MM.1S (cell line): ENCODE measurements at regions not wholly inside any gene's neighbourhood (a gene's known extent, or its start where the extent isn't known, plus 50 kb on each side); places are given as distances from the start of the nearest gene placed in this dataset.

Experiments
- DNase-seq: peaks from one replicate; pipeline ENCODE4 v3.0.0-alpha.2; 2015
- H2AFZ ChIP-seq: fragments of 300-600 bp; sonication (generic); 2 replicates; pipeline ENCODE4 v1.6.0; 2016; ENCODE audit warnings: antibody characterized with exemption, low read length
- H3F3A ChIP-seq: fragments of 300-600 bp; sonication (generic); 2 replicates; pipeline ENCODE4 v1.6.1; 2016; ENCODE audit warnings: mild to moderate bottlenecking, antibody characterized with exemption, low read length, moderate library complexity, mixed read lengths; ENCODE audit not compliant: insufficient read depth
- H3K27ac ChIP-seq: fragments of 300-600 bp; sonication (generic); 2 replicates; pipeline ENCODE4 v1.5.1; 2016; ENCODE audit warnings: mild to moderate bottlenecking, low read length
- H3K27me3 ChIP-seq: fragments of 300-600 bp; sonication (generic); replicated peaks from 2 replicates; pipeline ENCODE4 v1.6.0; 2016; ENCODE audit warnings: low read length; ENCODE audit not compliant: insufficient read depth
- H3K36me3 ChIP-seq: fragments of 300-600 bp; sonication (generic); replicated peaks from 2 replicates; pipeline ENCODE4 v1.6.1; 2016; ENCODE audit warnings: mild to moderate bottlenecking, low read length, mixed read lengths; ENCODE audit not compliant: insufficient read depth
- H3K4me1 ChIP-seq: fragments of 300-600 bp; sonication (generic); 2 replicates; pipeline ENCODE4 v1.6.1; 2016; ENCODE audit warnings: low read length, mixed read lengths
- H3K4me2 ChIP-seq: fragments of 300-600 bp; sonication (generic); 2 replicates; pipeline ENCODE4 v1.6.0; 2016; ENCODE audit warnings: low read depth, low read length
- H3K4me3 ChIP-seq: fragments of 300-600 bp; sonication (generic); 2 replicates; pipeline ENCODE4 v1.5.1; 2016; ENCODE audit warnings: low read length, mixed read lengths
- H3K79me2 ChIP-seq: fragments of 300-600 bp; sonication (generic); 2 replicates; pipeline ENCODE4 v1.6.1; 2016; ENCODE audit warnings: mixed run types, low read length, mixed read lengths
- H3K9ac ChIP-seq: fragments of 300-600 bp; sonication (generic); 2 replicates; pipeline ENCODE4 v1.6.1; 2016; ENCODE audit warnings: low read length, mixed read lengths
- H3K9me2 ChIP-seq: fragments of 300-600 bp; sonication (generic); replicated peaks from 2 replicates; pipeline ENCODE4 v1.6.1; 2016; ENCODE audit warnings: mild to moderate bottlenecking, low read length, mixed read lengths; ENCODE audit not compliant: insufficient read depth
- H3K9me3 ChIP-seq: fragments of 300-600 bp; sonication (generic); replicated peaks from 2 replicates; pipeline ENCODE4 v1.6.1; 2016; ENCODE audit warnings: mild to moderate bottlenecking, low read length, mixed read lengths; ENCODE audit not compliant: insufficient read depth
- H4K20me1 ChIP-seq: fragments of 300-600 bp; sonication (generic); 2 replicates; pipeline ENCODE4 v1.6.1; 2016; ENCODE audit warnings: mild to moderate bottlenecking, low read length, moderate library complexity, mixed read lengths; ENCODE audit not compliant: insufficient read depth
- CTCF ChIP-seq: fragments of 300-600 bp; sonication (generic); IDR thresholded peaks from 2 replicates; pipeline ENCODE4 v1.5.1; 2016; ENCODE audit warnings: antibody characterized with exemption, low read length, mixed read lengths
- EZH2 ChIP-seq: fragments of 300-600 bp; sonication (generic); optimal IDR thresholded peaks from 2 replicates; pipeline ENCODE3; 2017; ENCODE audit warnings: low read depth, mild to moderate bottlenecking, antibody characterized with exemption, low read length, mixed read lengths
- EZH2phosphoT487 ChIP-seq: fragments of 300-600 bp; sonication (generic); IDR thresholded peaks from 2 replicates; pipeline ENCODE4 v1.6.1; 2018; ENCODE audit warnings: antibody characterized with exemption, low read length

GRCh38 chr10:120987359-120987758 is 136.2 kb downstream of the WDR11 start:
- TF ChIP-seq EZH2phosphoT487 (no peak), EZH2 (no peak), CTCF (no peak)
- Histone ChIP-seq H2AFZ (peak overlapping the region; percentile 59), H3K27ac (peak overlapping the region; percentile 53; the same call in 1 of the 2 replicates), H3K9me3 (no peaks in the 10 kb centered on the region), H3F3A (no peaks in the 10 kb centered on the region), H3K9me2 (no peaks in the 10 kb centered on the region), H3K79me2 (no peaks in the 10 kb centered on the region), H3K36me3 (no peaks in the 10 kb centered on the region), H3K9ac (0 out of 2 replicates have a peak overlapping the region, but pooled peaks have one; percentile 13), H3K27me3 (no peaks in the 10 kb centered on the region), H3K4me3 (peak overlapping the region; percentile 10; the same call in 1 of the 2 replicates), H4K20me1 (no peaks in the 10 kb centered on the region), H3K4me1 (peaks cover 14% of the 10 kb centered on the region), H3K4me2 (peak overlapping the region; percentile 35; the same call in 1 of the 2 replicates)
- peak; percentile 70 for DNase-seq

- Histone ChIP-seq H3K27me3 (no peaks in the 10 kb centered on the region), H3K4me2 (no peak overlapping the region), H3K79me2 (no peaks in the 10 kb centered on the region), H3K36me3 (no peaks in the 10 kb centered on the region), H3K4me3 (no peak overlapping the region), H3K9me2 (no peaks in the 10 kb centered on the region), H3K27ac (no peak overlapping the region), H3F3A (no peaks in the 10 kb centered on the region), H3K4me1 (peaks cover 14% of the 10 kb centered on the region), H3K9ac (no peak overlapping the region), H3K9me3 (no peaks in the 10 kb centered on the region), H4K20me1 (no peaks in the 10 kb centered on the region), H2AFZ (no peak overlapping the region)
- DNase-seq: no peak
- TF ChIP-seq EZH2: no peak
These were observed 137.6 kb downstream of the WDR11 start for GRCh38 chr10:120988751-120989150.

- H3K9ac ChIP-seq: no peak overlapping the region
- H3K4me2 ChIP-seq: no peak overlapping the region
These were observed 138.1 kb downstream of the WDR11 start for GRCh38 chr10:120989279-120989678.

More at GRCh38 chr10:120989279-120989678, 138.1 kb downstream of the WDR11 start:
- no peaks in the 10 kb centered on the region for H3K36me3 ChIP-seq
- no peak for TF ChIP-seq EZH2
- no peak for TF ChIP-seq EZH2phosphoT487
- TF ChIP-seq CTCF: no peak
- H2AFZ ChIP-seq: no peak overlapping the region
- no peaks in the 10 kb centered on the region for H3F3A ChIP-seq
- no peak overlapping the region for H3K27ac ChIP-seq
- peaks cover 14% of the 10 kb centered on the region for H3K4me1 ChIP-seq
- H3K9me3 ChIP-seq: no peaks in the 10 kb centered on the region
- H3K9me2 ChIP-seq: no peaks in the 10 kb centered on the region
- no peak overlapping the region for H3K4me3 ChIP-seq
- no peaks in the 10 kb centered on the region for H3K79me2 ChIP-seq
- H4K20me1 ChIP-seq: no peaks in the 10 kb centered on the region
- no peaks in the 10 kb centered on the region for H3K27me3 ChIP-seq
- DNase-seq: no peak
